Liver (tissue), 8 donors: ENCODE measurements at regions not wholly inside any gene's neighbourhood (a gene's known extent, or its start where the extent isn't known, plus 50 kb on each side); places are given as distances from the start of the nearest gene placed in this dataset.

Experiments used
- DNase-seq: peaks from one replicate; pipeline ENCODE4 v3.0.0-alpha.2; 2017; ENCODE audit warnings: low spot score
- H3K27ac ChIP-seq, 2 donors: one replicate each; pipeline ENCODE4 v1.7.0; 2013; ENCODE audit warnings: inconsistent platforms in 2 of 2, low read length in 2 of 2, control low read depth in 1 of 2, low read depth in 1 of 2, mild to moderate bottlenecking in 1 of 2
- H3K27me3 ChIP-seq, 4 donors: one replicate each; pipeline versions ENCODE4 v1.6.1 to v1.7.0; 2013; ENCODE audit warnings: low read length in 3 of 4, inconsistent platforms in 1 of 4, mild to moderate bottlenecking in 1 of 4, moderate library complexity in 1 of 4; ENCODE audit not compliant: control insufficient read depth in 4 of 4, insufficient read depth in 4 of 4
- H3K36me3 ChIP-seq, 4 donors: one replicate each; pipeline versions ENCODE4 v1.6.1 to v1.7.0; 2013; ENCODE audit warnings: low read length in 3 of 4, mild to moderate bottlenecking in 3 of 4, low read depth in 1 of 4, moderate library complexity in 1 of 4; ENCODE audit not compliant: control insufficient read depth in 4 of 4, insufficient read depth in 3 of 4
- H3K4me1 ChIP-seq, 4 donors: one replicate each; pipeline versions ENCODE4 v1.6.1 to v1.7.0; 2013; ENCODE audit warnings: low read length in 3 of 4, mild to moderate bottlenecking in 3 of 4, moderate library complexity in 1 of 4; ENCODE audit not compliant: control insufficient read depth in 4 of 4, insufficient read depth in 4 of 4
- H3K4me3 ChIP-seq, 3 donors: one replicate each; pipeline versions ENCODE4 v1.6.1 to v1.7.0; 2013; ENCODE audit warnings: low read length in 3 of 3, control low read depth in 1 of 3, low read depth in 1 of 3, mild to moderate bottlenecking in 1 of 3
- H3K9ac ChIP-seq, 2 donors: one replicate each; pipeline ENCODE4 v1.7.0; 2013; ENCODE audit warnings: low read length in 2 of 2, mild to moderate bottlenecking in 2 of 2, moderate library complexity in 2 of 2, control low read depth in 1 of 2, low read depth in 1 of 2
- H3K9me3 ChIP-seq, 4 donors: one replicate each; pipeline versions ENCODE4 v1.6.1 to v1.7.0; 2013; ENCODE audit warnings: low read length in 3 of 4; ENCODE audit not compliant: control insufficient read depth in 4 of 4
- EGR1 ChIP-seq, 2 donors: IDR thresholded peaks; 2 replicates each; pipeline ENCODE4 v1.6.1; 2016 to 2018; ENCODE audit warnings: antibody characterized with exemption in 2 of 2, low read depth in 2 of 2
- FOXA1 ChIP-seq: IDR thresholded peaks from 2 replicates; pipeline ENCODE4 v1.6.1; 2016; ENCODE audit warnings: antibody characterized with exemption
- GABPA ChIP-seq, 2 donors: IDR thresholded peaks in 1 of 2; conservative IDR thresholded peaks in 1 of 2; 2 replicates each; pipeline ENCODE4 v1.6.1; 2016; ENCODE audit warnings: antibody characterized with exemption in 2 of 2, mild to moderate bottlenecking in 1 of 2, moderate library complexity in 1 of 2
- HNF4A ChIP-seq, 2 donors: conservative IDR thresholded peaks; 2 replicates each; pipeline ENCODE4 v1.6.1; 2016; ENCODE audit warnings: antibody characterized with exemption in 2 of 2, mild to moderate bottlenecking in 2 of 2
- HNF4G ChIP-seq: IDR thresholded peaks from 2 replicates; pipeline ENCODE4 v1.6.1; 2016; ENCODE audit warnings: antibody characterized with exemption
- JUND ChIP-seq, 2 donors: IDR thresholded peaks; 2 replicates each; pipeline ENCODE4 v1.6.1; 2016; ENCODE audit warnings: antibody characterized with exemption in 2 of 2
- NR2F2 ChIP-seq: IDR thresholded peaks from 2 replicates; pipeline ENCODE4 v1.6.1; 2016; ENCODE audit warnings: antibody characterized with exemption
- RAD21 ChIP-seq, 2 donors: IDR thresholded peaks; 2 replicates each; pipeline ENCODE4 v1.6.1; 2016; ENCODE audit warnings: antibody characterized with exemption in 2 of 2, mild to moderate bottlenecking in 2 of 2
- TAF1 ChIP-seq: conservative IDR thresholded peaks from 2 replicates; pipeline ENCODE4 v1.6.1; 2016; ENCODE audit warnings: antibody characterized with exemption, mild to moderate bottlenecking
- YY1 ChIP-seq: IDR thresholded peaks from 2 replicates; pipeline ENCODE4 v1.6.1; 2016; ENCODE audit warnings: antibody characterized with exemption, mild to moderate bottlenecking
- WGBS: extraction: QIAGEN DNeasy Blood & Tissue Kit; methylation state at CpG from one replicate; pipeline ENCODE4 v1.1.7; 2013; 5-methylcytosine and 5-hydroxymethylcytosine counted together
- TF ChIP-seq, protein P1 (sequence below): IDR thresholded peaks from 2 replicates; pipeline ENCODE4 v1.6.1; 2016; ENCODE audit warnings: antibody characterized with exemption, mild to moderate bottlenecking
- TF ChIP-seq, protein P2 (sequence below): IDR thresholded peaks from 2 replicates; pipeline ENCODE4 v1.6.1; 2016; ENCODE audit warnings: antibody characterized with exemption
- TF ChIP-seq, protein P3 (sequence below): IDR thresholded peaks from 2 replicates; pipeline ENCODE4 v1.6.1; 2016; ENCODE audit warnings: antibody characterized with exemption
- TF ChIP-seq, protein P4 (sequence below): fragments of 150-350 bp; IDR thresholded peaks from 2 replicates; pipeline ENCODE4 v1.5.1; 2017; ENCODE audit warnings: improper control_type of control experiment, low read depth, low read length; ENCODE audit not compliant: missing input control
- donor health status: healthy.
- donor health status: healthy.
- donor health status: healthy.
- donor health status: healthy.
- donor health status: healthy.

DNA sequence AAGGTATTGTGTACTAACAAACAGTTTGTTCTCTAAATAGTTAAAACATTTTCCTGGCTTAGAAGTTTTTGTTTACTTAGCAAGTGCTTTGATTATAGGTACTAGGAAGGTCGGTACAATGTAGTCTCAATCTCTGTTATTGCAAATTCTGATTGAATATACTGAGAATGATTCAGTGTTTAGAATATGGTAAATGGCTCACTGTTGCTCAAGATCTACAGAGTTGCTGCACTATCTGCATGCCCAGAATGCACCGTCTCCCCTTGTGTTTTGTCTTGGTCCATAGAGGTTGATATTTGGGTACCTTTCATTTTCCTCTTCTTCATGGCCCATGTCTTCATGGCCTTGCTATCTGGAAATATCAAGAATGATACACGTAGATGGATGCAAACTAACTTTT is 99.6 kb downstream of the KLF6 start:
- H3K4me3 ChIP-seq = no peak overlapping the region
- H3K27me3 ChIP-seq = no peaks in the 10 kb centered on the region
- TF ChIP-seq, protein P1, sequence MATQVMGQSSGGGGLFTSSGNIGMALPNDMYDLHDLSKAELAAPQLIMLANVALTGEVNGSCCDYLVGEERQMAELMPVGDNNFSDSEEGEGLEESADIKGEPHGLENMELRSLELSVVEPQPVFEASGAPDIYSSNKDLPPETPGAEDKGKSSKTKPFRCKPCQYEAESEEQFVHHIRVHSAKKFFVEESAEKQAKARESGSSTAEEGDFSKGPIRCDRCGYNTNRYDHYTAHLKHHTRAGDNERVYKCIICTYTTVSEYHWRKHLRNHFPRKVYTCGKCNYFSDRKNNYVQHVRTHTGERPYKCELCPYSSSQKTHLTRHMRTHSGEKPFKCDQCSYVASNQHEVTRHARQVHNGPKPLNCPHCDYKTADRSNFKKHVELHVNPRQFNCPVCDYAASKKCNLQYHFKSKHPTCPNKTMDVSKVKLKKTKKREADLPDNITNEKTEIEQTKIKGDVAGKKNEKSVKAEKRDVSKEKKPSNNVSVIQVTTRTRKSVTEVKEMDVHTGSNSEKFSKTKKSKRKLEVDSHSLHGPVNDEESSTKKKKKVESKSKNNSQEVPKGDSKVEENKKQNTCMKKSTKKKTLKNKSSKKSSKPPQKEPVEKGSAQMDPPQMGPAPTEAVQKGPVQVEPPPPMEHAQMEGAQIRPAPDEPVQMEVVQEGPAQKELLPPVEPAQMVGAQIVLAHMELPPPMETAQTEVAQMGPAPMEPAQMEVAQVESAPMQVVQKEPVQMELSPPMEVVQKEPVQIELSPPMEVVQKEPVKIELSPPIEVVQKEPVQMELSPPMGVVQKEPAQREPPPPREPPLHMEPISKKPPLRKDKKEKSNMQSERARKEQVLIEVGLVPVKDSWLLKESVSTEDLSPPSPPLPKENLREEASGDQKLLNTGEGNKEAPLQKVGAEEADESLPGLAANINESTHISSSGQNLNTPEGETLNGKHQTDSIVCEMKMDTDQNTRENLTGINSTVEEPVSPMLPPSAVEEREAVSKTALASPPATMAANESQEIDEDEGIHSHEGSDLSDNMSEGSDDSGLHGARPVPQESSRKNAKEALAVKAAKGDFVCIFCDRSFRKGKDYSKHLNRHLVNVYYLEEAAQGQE = no peak
- TF ChIP-seq, protein P2, sequence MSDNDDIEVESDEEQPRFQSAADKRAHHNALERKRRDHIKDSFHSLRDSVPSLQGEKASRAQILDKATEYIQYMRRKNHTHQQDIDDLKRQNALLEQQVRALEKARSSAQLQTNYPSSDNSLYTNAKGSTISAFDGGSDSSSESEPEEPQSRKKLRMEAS = no peak
- TF ChIP-seq EGR1 (IDR thresholded peaks at IDR 0.05; ENCODE audit: low read depth in 2 of 2) (no peak), HNF4G (no peak), FOXA1 (no peak), TAF1 (no peak), HNF4A (conservative IDR thresholded peaks at IDR 0.05) (no peak), GABPA (IDR thresholded peaks at IDR 0.05 in 1 of 2, conservative IDR thresholded peaks at IDR 0.05 in 1 of 2) (no peak), NR2F2 (no peak), RAD21 (IDR thresholded peaks at IDR 0.05) (no peak)
- DNase-seq = no peak
- H3K36me3 ChIP-seq = no peaks in the 10 kb centered on the region
- H3K27ac ChIP-seq = no peak overlapping the region
- no peaks in the 10 kb centered on the region for H3K4me1 ChIP-seq
- no peaks in the 10 kb centered on the region for H3K9me3 ChIP-seq
- 65% methylated on average over 3 of the region's 3 CpGs for WGBS
- no peak overlapping the region for H3K9ac ChIP-seq

DNA sequence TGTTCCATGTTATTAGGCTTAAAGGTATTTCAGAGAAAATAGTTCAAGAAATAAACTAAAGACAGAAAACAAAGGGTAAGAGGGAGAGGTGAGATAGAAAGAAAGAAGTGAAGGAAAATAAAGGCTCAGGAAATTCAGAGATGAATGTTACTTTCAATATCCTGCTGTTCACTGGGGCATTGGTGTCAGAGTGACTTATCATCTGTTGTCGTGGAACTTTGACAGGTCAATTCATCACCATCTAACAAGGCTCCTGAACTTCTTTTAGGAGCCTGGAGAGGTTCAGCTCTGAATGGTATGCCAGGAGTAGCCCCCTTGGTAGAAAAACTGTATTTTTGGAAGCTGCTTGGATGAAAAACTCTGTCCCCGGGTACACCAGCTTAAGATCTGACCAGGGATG is 100.1 kb downstream of the KLF6 start:
- Histone ChIP-seq H3K27ac (no peak overlapping the region), H3K9me3 (no peaks in the 10 kb centered on the region), H3K27me3 (no peaks in the 10 kb centered on the region), H3K4me3 (no peak overlapping the region), H3K4me1 (no peaks in the 10 kb centered on the region), H3K9ac (no peak overlapping the region), H3K36me3 (no peaks in the 10 kb centered on the region)
- 70% methylated on average over 2 of the region's 2 CpGs for WGBS
- TF ChIP-seq, protein P2 = no peak
- TF ChIP-seq GABPA (IDR thresholded peaks at IDR 0.05 in 1 of 2, conservative IDR thresholded peaks at IDR 0.05 in 1 of 2) (no peak), YY1 (no peak), RAD21 (IDR thresholded peaks at IDR 0.05) (no peak), HNF4G (no peak)
- TF ChIP-seq, protein P3, sequence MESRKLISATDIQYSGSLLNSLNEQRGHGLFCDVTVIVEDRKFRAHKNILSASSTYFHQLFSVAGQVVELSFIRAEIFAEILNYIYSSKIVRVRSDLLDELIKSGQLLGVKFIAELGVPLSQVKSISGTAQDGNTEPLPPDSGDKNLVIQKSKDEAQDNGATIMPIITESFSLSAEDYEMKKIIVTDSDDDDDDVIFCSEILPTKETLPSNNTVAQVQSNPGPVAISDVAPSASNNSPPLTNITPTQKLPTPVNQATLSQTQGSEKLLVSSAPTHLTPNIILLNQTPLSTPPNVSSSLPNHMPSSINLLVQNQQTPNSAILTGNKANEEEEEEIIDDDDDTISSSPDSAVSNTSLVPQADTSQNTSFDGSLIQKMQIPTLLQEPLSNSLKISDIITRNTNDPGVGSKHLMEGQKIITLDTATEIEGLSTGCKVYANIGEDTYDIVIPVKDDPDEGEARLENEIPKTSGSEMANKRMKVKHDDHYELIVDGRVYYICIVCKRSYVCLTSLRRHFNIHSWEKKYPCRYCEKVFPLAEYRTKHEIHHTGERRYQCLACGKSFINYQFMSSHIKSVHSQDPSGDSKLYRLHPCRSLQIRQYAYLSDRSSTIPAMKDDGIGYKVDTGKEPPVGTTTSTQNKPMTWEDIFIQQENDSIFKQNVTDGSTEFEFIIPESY = no peak
- no peak for DNase-seq

DNA sequence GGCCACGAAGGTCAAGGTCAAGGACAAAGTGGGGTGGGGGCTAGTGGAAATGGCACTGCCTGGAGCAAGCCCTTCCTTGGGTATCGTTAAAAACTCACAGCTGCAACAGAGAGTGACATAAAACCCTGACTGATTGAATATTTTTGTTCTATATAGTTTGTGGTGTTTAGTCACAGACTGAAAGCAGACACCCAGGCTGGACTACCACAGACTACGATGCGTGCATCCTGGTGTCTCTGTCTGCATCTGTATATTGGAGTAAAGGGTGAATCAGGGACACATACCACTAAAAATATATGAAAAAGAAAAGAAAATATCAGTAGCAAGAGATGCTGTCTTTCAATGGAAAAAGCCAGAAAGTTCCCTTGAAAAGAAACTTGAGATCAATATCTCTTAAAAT is 101.4 kb downstream of the KLF6 start:
- Histone ChIP-seq H3K9me3 (no peaks in the 10 kb centered on the region), H3K4me3 (no peak overlapping the region), H3K4me1 (no peaks in the 10 kb centered on the region), H3K9ac (no peak overlapping the region), H3K27ac (no peak overlapping the region), H3K36me3 (no peaks in the 10 kb centered on the region), H3K27me3 (no peaks in the 10 kb centered on the region)
- DNase-seq = no peak
- WGBS = 93% methylated on average over 4 of the region's 4 CpGs
- TF ChIP-seq JUND (IDR thresholded peaks at IDR 0.05) (no peak), EGR1 (IDR thresholded peaks at IDR 0.05; ENCODE audit: low read depth in 2 of 2) (no peak), NR2F2 (no peak)
- TF ChIP-seq, protein P4, sequence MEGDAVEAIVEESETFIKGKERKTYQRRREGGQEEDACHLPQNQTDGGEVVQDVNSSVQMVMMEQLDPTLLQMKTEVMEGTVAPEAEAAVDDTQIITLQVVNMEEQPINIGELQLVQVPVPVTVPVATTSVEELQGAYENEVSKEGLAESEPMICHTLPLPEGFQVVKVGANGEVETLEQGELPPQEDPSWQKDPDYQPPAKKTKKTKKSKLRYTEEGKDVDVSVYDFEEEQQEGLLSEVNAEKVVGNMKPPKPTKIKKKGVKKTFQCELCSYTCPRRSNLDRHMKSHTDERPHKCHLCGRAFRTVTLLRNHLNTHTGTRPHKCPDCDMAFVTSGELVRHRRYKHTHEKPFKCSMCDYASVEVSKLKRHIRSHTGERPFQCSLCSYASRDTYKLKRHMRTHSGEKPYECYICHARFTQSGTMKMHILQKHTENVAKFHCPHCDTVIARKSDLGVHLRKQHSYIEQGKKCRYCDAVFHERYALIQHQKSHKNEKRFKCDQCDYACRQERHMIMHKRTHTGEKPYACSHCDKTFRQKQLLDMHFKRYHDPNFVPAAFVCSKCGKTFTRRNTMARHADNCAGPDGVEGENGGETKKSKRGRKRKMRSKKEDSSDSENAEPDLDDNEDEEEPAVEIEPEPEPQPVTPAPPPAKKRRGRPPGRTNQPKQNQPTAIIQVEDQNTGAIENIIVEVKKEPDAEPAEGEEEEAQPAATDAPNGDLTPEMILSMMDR = no peak
